GM12891 (cell line): ENCODE measurements at regions not wholly inside any gene's neighbourhood (a gene's known extent, or its start where the extent isn't known, plus 50 kb on each side); places are given as distances from the start of the nearest gene placed in this dataset.

ENCODE experiments used
- PAX5 ChIP-seq: IDR thresholded peaks from 2 replicates; pipeline ENCODE4 v1.6.1; 2011; ENCODE audit warnings: low read length, moderate library complexity, mild to moderate bottlenecking; ENCODE audit not compliant: insufficient read depth, severe bottlenecking
- POLR2A ChIP-seq: IDR thresholded peaks from 2 replicates; pipeline ENCODE4 v1.6.1; 2011; ENCODE audit warnings: low read depth, low read length, control low read depth
- POLR2AphosphoS5 ChIP-seq: IDR thresholded peaks from 2 replicates; pipeline ENCODE4 v1.6.1; 2011; ENCODE audit warnings: low read depth, low read length, control low read depth
- TAF1 ChIP-seq: IDR thresholded peaks from 2 replicates; pipeline ENCODE4 v1.6.1; 2011; ENCODE audit warnings: low read depth, low read length, control low read depth

GRCh38 chr21:19992540-19992939 lies 1005.7 kb upstream of the NCAM2 start:
- TF ChIP-seq POLR2A (no peak), POLR2AphosphoS5 (no peak), PAX5 (no peak), TAF1 (no peak)
